K562 (cell line): ENCODE measurements at regions not wholly inside any gene's neighbourhood (a gene's known extent, or its start where the extent isn't known, plus 50 kb on each side); places are given as distances from the start of the nearest gene placed in this dataset.

Source experiments
- CCNT2 ChIP-seq: IDR thresholded peaks from 2 replicates; pipeline ENCODE4 v1.6.1; 2011; ENCODE audit warnings: borderline replicate concordance, low read depth, mild to moderate bottlenecking, moderate library complexity, mixed read lengths, low read length; ENCODE audit not compliant: insufficient read length; ENCODE audit errors: extremely low read depth
- CREB1 ChIP-seq, 2 experiments: sonication (generic) in 1 of 2; formaldehyde crosslinking in 1 of 2; IDR thresholded peaks; 2 replicates each; pipeline versions ENCODE4 v1.6.1 to v1.8.0; 2012 to 2022; ENCODE audit warnings: inconsistent platforms in 1 of 2, mild to moderate bottlenecking in 1 of 2, missing genetic modification reagents in 1 of 2, moderate library complexity in 1 of 2
- CTCF ChIP-seq, 3 experiments: IDR thresholded peaks in 2 of 3; conservative IDR thresholded peaks in 1 of 3; 2 replicates each; pipeline ENCODE4 v1.5.1; 2011 to 2012; ENCODE audit warnings: low read length in 3 of 3, mild to moderate bottlenecking in 3 of 3, control low read depth in 2 of 3, improper control_type of control experiment in 1 of 3, inconsistent platforms in 1 of 3, low read depth in 1 of 3, mixed read lengths in 1 of 3, moderate library complexity in 1 of 3; ENCODE audit not compliant: insufficient read depth in 2 of 3
- HINFP ChIP-seq: fragments of 450-650 bp; conservative IDR thresholded peaks from 2 replicates; pipeline ENCODE4 v1.6.1; 2016; ENCODE audit warnings: missing genetic modification characterization, low read depth, mild to moderate bottlenecking, control low read depth, missing compliant biosample characterization
- RFX5 ChIP-seq: IDR thresholded peaks from 2 replicates; pipeline ENCODE4 v1.6.1; 2011; ENCODE audit warnings: low read depth, mild to moderate bottlenecking, improper control_type of control experiment, low read length
- ZNF274 ChIP-seq: IDR thresholded peaks from 2 replicates; pipeline ENCODE4 v1.6.1; 2011; ENCODE audit warnings: low read depth, mild to moderate bottlenecking, low read length, moderate library complexity, borderline replicate concordance
- ZNF384 ChIP-seq: IDR thresholded peaks from 2 replicates; pipeline ENCODE4 v1.6.1; 2012; ENCODE audit warnings: low read depth, low read length, improper control_type of control experiment
- ZNF407 ChIP-seq: fragments of 450-650 bp; IDR thresholded peaks from 2 replicates; pipeline ENCODE4 v1.6.1; 2016; ENCODE audit warnings: low read depth

- no peak for TF ChIP-seq HINFP (tag)
- TF ChIP-seq CTCF (IDR thresholded peaks at IDR 0.05 in 2 of 3, conservative IDR thresholded peaks at IDR 0.05 in 1 of 3; ENCODE audit: insufficient read depth in 2 of 3, low read depth in 1 of 3, low read length in 3 of 3), result peak; percentile 16 to 24 (median 17); a peak in 1 of 6 replicates
- TF ChIP-seq CREB1 (IDR thresholded peaks at IDR 0.05), result no peak
- TF ChIP-seq CREB1 (CRISPR knock-in tag; IDR thresholded peaks at IDR 0.05), result no peak
- no peak for TF ChIP-seq CCNT2
- no peak for TF ChIP-seq RFX5
- no peak for TF ChIP-seq ZNF384
- TF ChIP-seq ZNF274, result no peak
- TF ChIP-seq ZNF407, result no peak
Measured at GRCh38 chr9:7259544-7260241, 501.9 kb downstream of the KDM4C start.
